HG03469 (cell line): ENCODE measurements at regions not wholly inside any gene's neighbourhood (a gene's known extent, or its start where the extent isn't known, plus 50 kb on each side); places are given as distances from the start of the nearest gene placed in this dataset.

ENCODE experiments used
- ATAC-seq: cut with Tn5 transposase; IDR thresholded peaks from one replicate; pipeline ENCODE4 v1.9.1; 2021; ENCODE audit warnings: mild to moderate bottlenecking, moderate library complexity, moderate number of reproducible peaks; ENCODE audit not compliant: unreplicated experiment

GRCh38 chr3:117728226-117728625, 1018.6 kb downstream of the TUSC7 start:
- ATAC-seq: no peak

- ATAC-seq: no peak
Observed at GRCh38 chr3:117734496-117734895, 1024.9 kb downstream of the TUSC7 start.

GRCh38 chr3:117735481-117736101, 1026.0 kb downstream of the TUSC7 start:
- ATAC-seq: no peak

- ATAC-seq: no peak
Observed at GRCh38 chr3:117736846-117737245, 1027.3 kb downstream of the TUSC7 start.

DNA sequence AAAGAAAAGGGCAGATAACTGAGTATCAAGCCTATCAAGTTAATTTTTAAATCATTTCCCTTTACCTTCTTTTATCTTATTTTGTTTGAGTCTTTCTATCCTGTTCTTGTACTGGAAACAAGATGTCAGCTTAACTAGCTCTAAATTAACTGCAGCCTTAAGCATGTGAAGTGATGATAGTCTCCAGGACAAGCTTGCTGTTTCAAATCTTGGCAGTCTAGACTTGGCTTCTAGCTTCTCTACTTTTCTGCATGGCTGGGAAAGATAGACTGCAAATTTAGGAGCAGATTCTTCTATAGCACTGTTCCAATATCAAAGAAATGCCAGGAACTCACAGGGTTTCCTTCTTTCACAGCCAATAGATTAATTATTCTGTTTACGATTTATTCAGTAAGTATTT, 1034.4 kb downstream of the TUSC7 start:
- no peak for ATAC-seq

- no peak for ATAC-seq
Observed at GRCh38 chr3:117744935-117745334, 1035.4 kb downstream of the TUSC7 start.

DNA sequence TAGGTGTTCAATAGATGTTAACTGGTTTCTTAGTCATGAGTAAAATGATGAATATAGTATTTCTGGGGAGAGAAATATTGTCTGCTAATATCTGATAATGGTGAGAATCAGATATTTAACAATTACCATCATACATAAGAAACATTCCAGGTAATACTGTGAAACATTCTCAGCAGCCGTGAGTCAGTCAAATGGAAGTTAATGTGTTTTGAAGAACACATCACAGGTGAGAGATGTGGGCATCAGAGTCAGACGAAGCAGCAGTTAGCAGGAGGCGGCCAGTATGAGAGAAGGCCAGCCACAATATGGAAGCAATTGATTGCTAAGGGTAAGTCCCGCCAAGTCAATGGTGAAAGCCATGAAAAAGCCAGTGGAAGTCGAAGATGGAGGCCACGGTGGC, 1035.9 kb downstream of the TUSC7 start:
- ATAC-seq: no peak

GRCh38 chr3:117746066-117746465, 1036.5 kb downstream of the TUSC7 start:
- ATAC-seq: no peak

DNA sequence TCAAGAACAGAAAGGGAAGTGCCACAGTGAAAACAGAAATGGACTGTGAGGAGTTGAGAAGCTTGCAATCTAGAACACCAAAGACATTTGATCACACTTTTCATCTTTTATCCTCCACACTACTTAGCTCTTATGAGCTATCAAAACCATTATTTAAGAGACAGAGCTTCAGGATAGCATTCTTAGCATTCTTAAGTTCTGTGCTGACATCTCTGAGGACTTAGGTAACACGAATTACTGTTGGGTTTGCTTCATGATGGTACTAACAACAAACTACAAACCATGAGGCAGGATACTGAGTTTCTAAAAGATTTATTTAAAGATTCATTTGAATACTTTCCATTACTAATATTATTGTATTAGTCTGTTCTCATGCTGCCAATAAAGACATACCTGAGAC, 1038.6 kb downstream of the TUSC7 start:
- no peak for ATAC-seq

- no peak for ATAC-seq
Observed at GRCh38 chr3:117750674-117751269, 1041.2 kb downstream of the TUSC7 start.

GRCh38 chr3:117751651-117752050, 1042.1 kb downstream of the TUSC7 start:
- no peak for ATAC-seq

GRCh38 chr3:117752984-117753717, 1043.6 kb downstream of the TUSC7 start:
- no peak for ATAC-seq

GRCh38 chr3:117754058-117754457, 1044.5 kb downstream of the TUSC7 start:
- no peak for ATAC-seq

GRCh38 chr3:117754841-117755240, 1045.3 kb downstream of the TUSC7 start:
- no peak for ATAC-seq

GRCh38 chr3:117756563-117756962, 1047.0 kb downstream of the TUSC7 start:
- no peak for ATAC-seq

GRCh38 chr3:117761703-117762620, 1052.4 kb downstream of the TUSC7 start:
- ATAC-seq: no peak

- no peak for ATAC-seq
Observed at GRCh38 chr3:117762621-117763037, 1053.0 kb downstream of the TUSC7 start.

DNA sequence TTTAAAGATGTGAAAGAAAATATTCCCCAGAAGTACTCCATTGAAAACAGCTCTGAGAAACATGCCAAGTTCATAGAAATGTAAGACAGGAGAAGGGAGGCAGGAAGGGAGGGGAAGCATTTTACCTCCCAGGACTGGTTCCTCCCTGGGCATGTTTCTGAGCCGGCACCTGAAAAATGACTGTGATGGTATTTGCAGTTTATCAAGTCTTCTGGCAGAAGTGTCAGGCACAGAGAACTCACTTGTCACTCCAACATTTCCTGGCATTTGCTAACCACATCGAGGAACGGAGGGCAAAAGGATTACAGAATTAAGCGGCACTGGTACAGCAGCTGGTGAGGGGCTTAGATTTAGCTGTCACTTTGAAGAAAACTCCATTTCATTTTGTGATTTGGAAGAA, 1054.0 kb downstream of the TUSC7 start:
- no peak for ATAC-seq

- ATAC-seq: no peak
Observed at GRCh38 chr3:117768581-117768980, 1059.0 kb downstream of the TUSC7 start.

- ATAC-seq: no peak
Observed at GRCh38 chr3:117774130-117774529, 1064.6 kb downstream of the TUSC7 start.

DNA sequence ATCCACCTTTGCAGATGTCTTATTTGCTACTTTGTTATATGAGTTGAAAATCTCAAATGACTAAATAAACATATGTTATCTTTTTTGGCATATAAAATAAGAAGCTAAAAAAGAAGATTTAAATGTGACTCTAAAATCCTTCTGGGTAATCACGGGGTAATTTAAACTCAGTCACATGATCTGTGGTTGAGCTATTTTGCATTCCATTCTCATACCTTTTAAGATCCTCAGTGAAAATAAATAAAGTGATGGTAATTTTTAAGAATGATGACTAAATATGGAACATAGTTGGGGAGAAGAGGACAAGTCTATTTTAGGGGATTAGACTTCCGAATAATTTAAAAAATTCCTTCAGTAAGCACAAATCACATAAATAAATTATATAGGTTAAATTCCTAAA, 1076.8 kb downstream of the TUSC7 start:
- no peak for ATAC-seq
